HepG2 (cell line): ENCODE measurements at regions not wholly inside any gene's neighbourhood (a gene's known extent, or its start where the extent isn't known, plus 50 kb on each side); places are given as distances from the start of the nearest gene placed in this dataset.

Experiments used
- GTF2F1 ChIP-seq: fragments of 150-350 bp; IDR thresholded peaks from 2 replicates; pipeline ENCODE4 v1.6.1; 2014; ENCODE audit warnings: low read length
- HMG20B ChIP-seq: conservative IDR thresholded peaks from 2 replicates; pipeline ENCODE4 v1.6.1; 2016; ENCODE audit warnings: missing genetic modification reagents, missing compliant biosample characterization
- HNRNPK ChIP-seq: fragments of 200-400 bp; formaldehyde crosslinking; IDR thresholded peaks from 2 replicates; pipeline ENCODE4 v1.6.1; 2018; ENCODE audit warnings: low read length, low read depth, moderate library complexity, mild to moderate bottlenecking; ENCODE audit not compliant: poor library complexity, severe bottlenecking
- MTA1 ChIP-seq: sonication (generic); formaldehyde crosslinking; IDR thresholded peaks from 2 replicates; pipeline ENCODE4 v1.4.0; 2020; ENCODE audit warnings: missing genetic modification reagents, mild to moderate bottlenecking, borderline replicate concordance
- NPAS2 ChIP-seq: sonication (generic); formaldehyde crosslinking; IDR thresholded peaks from 2 replicates; pipeline ENCODE4 v1.8.0; 2022; ENCODE audit warnings: mild to moderate bottlenecking, missing genetic modification reagents, borderline replicate concordance
- PAF1 ChIP-seq: IDR thresholded peaks from 2 replicates; pipeline ENCODE4 v1.6.1; 2016; ENCODE audit warnings: missing genetic modification reagents, missing compliant biosample characterization
- POLR2A ChIP-seq, 2 experiments: IDR thresholded peaks; 2 replicates each; pipeline ENCODE4 v1.6.1; 2011; ENCODE audit warnings: low read depth in 2 of 2, low read length in 2 of 2, mild to moderate bottlenecking in 1 of 2, moderate library complexity in 1 of 2; ENCODE audit not compliant: insufficient read depth in 1 of 2
- RFXANK ChIP-seq: IDR thresholded peaks from 2 replicates; pipeline ENCODE4 v1.6.1; 2016
- SMYD3 ChIP-seq: sonication (generic); formaldehyde crosslinking; IDR thresholded peaks from 2 replicates; pipeline ENCODE4 v1.8.1; 2023; ENCODE audit warnings: mild to moderate bottlenecking, missing genetic modification reagents
- YEATS4 ChIP-seq: sonication (generic); formaldehyde crosslinking; IDR thresholded peaks from 2 replicates; pipeline ENCODE4 v1.4.0; 2020; ENCODE audit warnings: missing genetic modification reagents, borderline replicate concordance
- ZFP62 ChIP-seq: sonication (generic); formaldehyde crosslinking; IDR thresholded peaks from 2 replicates; pipeline ENCODE4 v1.4.0; 2020; ENCODE audit warnings: missing genetic modification reagents
- ZNF138 ChIP-seq: sonication (generic); formaldehyde crosslinking; IDR thresholded peaks from 2 replicates; pipeline ENCODE4 v1.5.0; 2020; ENCODE audit warnings: mild to moderate bottlenecking, low read depth, missing genetic modification reagents
- ZNF331 ChIP-seq: sonication (generic); formaldehyde crosslinking; IDR thresholded peaks from 2 replicates; pipeline ENCODE4 v1.4.0; 2020; ENCODE audit warnings: missing genetic modification reagents
- ZNF350 ChIP-seq: sonication (generic); formaldehyde crosslinking; IDR thresholded peaks from 2 replicates; pipeline ENCODE4 v1.4.0; 2020; ENCODE audit warnings: mild to moderate bottlenecking, low read depth, missing genetic modification reagents, borderline replicate concordance
- ZNF550 ChIP-seq: sonication (generic); formaldehyde crosslinking; IDR thresholded peaks from 2 replicates; pipeline ENCODE4 v1.4.0; 2020; ENCODE audit warnings: mild to moderate bottlenecking, missing genetic modification reagents, borderline replicate concordance
- ZNF615 ChIP-seq: sonication (generic); formaldehyde crosslinking; IDR thresholded peaks from 2 replicates; pipeline ENCODE4 v1.5.0; 2020; ENCODE audit warnings: mild to moderate bottlenecking, missing genetic modification reagents, borderline replicate concordance
- ZNF75D ChIP-seq: sonication (generic); formaldehyde crosslinking; IDR thresholded peaks from 2 replicates; pipeline ENCODE4 v1.8.1; 2023; ENCODE audit warnings: missing genetic modification reagents, mild to moderate bottlenecking, borderline replicate concordance
- ZNF761 ChIP-seq: sonication (generic); formaldehyde crosslinking; conservative IDR thresholded peaks from 2 replicates; pipeline ENCODE4 v1.4.0; 2020; ENCODE audit warnings: mild to moderate bottlenecking, missing genetic modification reagents
- ZSCAN22 ChIP-seq: sonication (generic); formaldehyde crosslinking; IDR thresholded peaks from 2 replicates; pipeline ENCODE4 v1.4.0; 2020; ENCODE audit warnings: mild to moderate bottlenecking, missing genetic modification reagents
- ZSCAN25 ChIP-seq: sonication (generic); formaldehyde crosslinking; IDR thresholded peaks from 2 replicates; pipeline ENCODE4 v1.8.0; 2022; ENCODE audit warnings: mild to moderate bottlenecking, missing genetic modification reagents
- TF ChIP-seq, protein P1 (sequence below): sonication (generic); formaldehyde crosslinking; IDR thresholded peaks from 2 replicates; pipeline ENCODE4 v1.8.0; 2022; ENCODE audit warnings: low read depth, missing genetic modification reagents
- TF ChIP-seq, protein P2 (sequence below): sonication (generic); formaldehyde crosslinking; IDR thresholded peaks from 2 replicates; pipeline ENCODE4 v1.4.0; 2020; ENCODE audit warnings: missing genetic modification reagents
- TF ChIP-seq, protein P3 (sequence below): IDR thresholded peaks from 2 replicates; pipeline ENCODE4 v1.6.1; 2016; ENCODE audit warnings: mild to moderate bottlenecking, missing biosample characterization, missing genetic modification reagents
- TF ChIP-seq, protein P4 (sequence below): IDR thresholded peaks from 2 replicates; pipeline ENCODE4 v1.6.1; 2016; ENCODE audit warnings: low read depth
- TF ChIP-seq, protein P5 (sequence below): sonication (generic); formaldehyde crosslinking; IDR thresholded peaks from 2 replicates; pipeline ENCODE4 v1.8.0; 2023; ENCODE audit warnings: mild to moderate bottlenecking, missing genetic modification reagents

DNA sequence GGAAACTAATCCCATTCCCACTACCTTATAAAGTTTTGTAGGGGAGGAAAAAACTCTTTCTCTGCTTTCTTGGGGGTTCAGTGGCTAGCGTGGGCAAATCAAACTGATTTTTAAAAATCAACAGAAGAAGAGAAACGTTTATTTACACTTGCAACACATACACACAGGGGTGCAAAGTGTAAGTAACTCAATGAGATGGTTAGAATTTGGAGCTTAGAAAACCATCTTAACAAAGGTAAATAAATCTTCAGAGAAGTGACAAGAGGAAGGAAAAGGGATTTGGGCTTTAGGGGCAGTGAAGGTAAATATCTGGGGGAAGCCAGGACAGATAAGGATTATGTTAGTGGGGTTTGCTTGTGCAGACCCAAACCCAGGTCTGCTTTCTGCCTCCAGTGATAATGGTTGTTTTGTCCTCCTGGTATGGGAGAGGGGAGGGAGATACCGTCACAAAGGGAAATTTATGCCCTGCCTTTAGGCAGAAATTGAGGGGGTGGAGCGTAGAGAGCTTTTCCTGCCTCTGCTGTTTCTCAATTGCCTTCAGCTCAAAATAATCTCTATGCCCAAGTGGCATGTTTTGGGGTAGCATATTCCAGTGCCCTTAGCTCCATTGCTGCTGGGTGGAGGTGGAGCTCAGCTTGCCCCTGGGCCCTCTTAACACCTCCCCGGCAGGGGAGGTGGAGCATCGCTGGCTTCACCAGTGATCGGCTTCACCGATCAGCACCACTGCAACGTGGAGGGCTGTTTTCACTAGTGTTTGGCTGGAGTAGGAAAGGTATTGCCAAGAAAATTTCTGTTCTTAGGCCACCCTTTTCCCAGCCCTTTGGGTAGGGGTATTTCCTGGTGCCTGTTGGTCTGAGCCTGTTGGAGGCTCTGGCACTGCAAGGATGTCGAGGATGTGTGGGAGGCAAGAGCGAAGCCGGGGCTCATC, 92.2 kb downstream of the TEX51 start (continued):
- TF ChIP-seq, protein P1, sequence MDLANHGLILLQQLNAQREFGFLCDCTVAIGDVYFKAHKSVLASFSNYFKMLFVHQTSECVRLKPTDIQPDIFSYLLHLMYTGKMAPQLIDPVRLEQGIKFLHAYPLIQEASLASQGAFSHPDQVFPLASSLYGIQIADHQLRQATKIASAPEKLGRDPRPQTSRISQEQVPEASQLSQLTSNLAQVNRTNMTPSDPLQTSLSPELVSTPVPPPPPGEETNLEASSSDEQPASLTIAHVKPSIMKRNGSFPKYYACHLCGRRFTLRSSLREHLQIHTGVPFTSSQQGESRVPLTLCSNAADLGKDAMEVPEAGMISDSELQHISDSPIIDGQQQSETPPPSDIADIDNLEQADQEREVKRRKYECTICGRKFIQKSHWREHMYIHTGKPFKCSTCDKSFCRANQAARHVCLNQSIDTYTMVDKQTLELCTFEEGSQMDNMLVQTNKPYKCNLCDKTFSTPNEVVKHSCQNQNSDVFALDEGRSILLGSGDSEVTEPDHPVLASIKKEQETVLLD (CRISPR knock-in tag), result no peak
- TF ChIP-seq HMG20B (no peak), MTA1 (CRISPR knock-in tag) (no peak), POLR2A (IDR thresholded peaks at IDR 0.05; ENCODE audit: insufficient read depth in 1 of 2, low read depth in 2 of 2, low read length in 2 of 2) (peak in 1 of 2 experiments; percentile 48; a peak in 1 of 4 replicates), ZNF138 (CRISPR knock-in tag) (no peak), RFXANK (CRISPR knock-in tag) (no peak; the same call in 1 of the 2 replicates), SMYD3 (CRISPR knock-in tag) (no peak), ZNF761 (CRISPR knock-in tag) (peak; percentile 78; the same call in 1 of the 2 replicates), HNRNPK (no peak), ZNF550 (CRISPR knock-in tag) (no peak; the same call in 1 of the 2 replicates), ZNF75D (CRISPR knock-in tag) (no peak), GTF2F1 (no peak), ZNF350 (CRISPR knock-in tag) (no peak), ZNF615 (CRISPR knock-in tag) (no peak), ZSCAN22 (CRISPR knock-in tag) (no peak), ZNF331 (CRISPR knock-in tag) (no peak; the same call in 1 of the 2 replicates), NPAS2 (CRISPR knock-in tag) (no peak), YEATS4 (CRISPR knock-in tag) (no peak), ZFP62 (CRISPR knock-in tag) (no peak), PAF1 (no peak), ZSCAN25 (CRISPR knock-in tag) (peak; percentile 84)
- TF ChIP-seq, protein P2, sequence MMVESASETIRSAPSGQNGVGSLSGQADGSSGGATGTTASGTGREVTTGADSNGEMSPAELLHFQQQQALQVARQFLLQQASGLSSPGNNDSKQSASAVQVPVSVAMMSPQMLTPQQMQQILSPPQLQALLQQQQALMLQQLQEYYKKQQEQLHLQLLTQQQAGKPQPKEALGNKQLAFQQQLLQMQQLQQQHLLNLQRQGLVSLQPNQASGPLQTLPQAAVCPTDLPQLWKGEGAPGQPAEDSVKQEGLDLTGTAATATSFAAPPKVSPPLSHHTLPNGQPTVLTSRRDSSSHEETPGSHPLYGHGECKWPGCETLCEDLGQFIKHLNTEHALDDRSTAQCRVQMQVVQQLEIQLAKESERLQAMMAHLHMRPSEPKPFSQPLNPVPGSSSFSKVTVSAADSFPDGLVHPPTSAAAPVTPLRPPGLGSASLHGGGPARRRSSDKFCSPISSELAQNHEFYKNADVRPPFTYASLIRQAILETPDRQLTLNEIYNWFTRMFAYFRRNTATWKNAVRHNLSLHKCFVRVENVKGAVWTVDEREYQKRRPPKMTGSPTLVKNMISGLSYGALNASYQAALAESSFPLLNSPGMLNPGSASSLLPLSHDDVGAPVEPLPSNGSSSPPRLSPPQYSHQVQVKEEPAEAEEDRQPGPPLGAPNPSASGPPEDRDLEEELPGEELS (CRISPR knock-in tag), result peak; percentile 93
- TF ChIP-seq, protein P3, sequence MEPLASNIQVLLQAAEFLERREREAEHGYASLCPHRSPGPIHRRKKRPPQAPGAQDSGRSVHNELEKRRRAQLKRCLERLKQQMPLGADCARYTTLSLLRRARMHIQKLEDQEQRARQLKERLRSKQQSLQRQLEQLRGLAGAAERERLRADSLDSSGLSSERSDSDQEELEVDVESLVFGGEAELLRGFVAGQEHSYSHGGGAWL (CRISPR knock-in tag), result no peak
- TF ChIP-seq, protein P4, sequence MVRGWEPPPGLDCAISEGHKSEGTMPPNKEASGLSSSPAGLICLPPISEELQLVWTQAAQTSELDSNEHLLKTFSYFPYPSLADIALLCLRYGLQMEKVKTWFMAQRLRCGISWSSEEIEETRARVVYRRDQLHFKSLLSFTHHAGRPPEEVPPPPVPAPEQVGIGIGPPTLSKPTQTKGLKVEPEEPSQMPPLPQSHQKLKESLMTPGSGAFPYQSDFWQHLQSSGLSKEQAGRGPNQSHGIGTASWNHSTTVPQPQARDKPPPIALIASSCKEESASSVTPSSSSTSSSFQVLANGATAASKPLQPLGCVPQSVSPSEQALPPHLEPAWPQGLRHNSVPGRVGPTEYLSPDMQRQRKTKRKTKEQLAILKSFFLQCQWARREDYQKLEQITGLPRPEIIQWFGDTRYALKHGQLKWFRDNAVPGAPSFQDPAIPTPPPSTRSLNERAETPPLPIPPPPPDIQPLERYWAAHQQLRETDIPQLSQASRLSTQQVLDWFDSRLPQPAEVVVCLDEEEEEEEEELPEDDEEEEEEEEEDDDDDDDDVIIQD (CRISPR knock-in tag), result no peak
- TF ChIP-seq, protein P5, sequence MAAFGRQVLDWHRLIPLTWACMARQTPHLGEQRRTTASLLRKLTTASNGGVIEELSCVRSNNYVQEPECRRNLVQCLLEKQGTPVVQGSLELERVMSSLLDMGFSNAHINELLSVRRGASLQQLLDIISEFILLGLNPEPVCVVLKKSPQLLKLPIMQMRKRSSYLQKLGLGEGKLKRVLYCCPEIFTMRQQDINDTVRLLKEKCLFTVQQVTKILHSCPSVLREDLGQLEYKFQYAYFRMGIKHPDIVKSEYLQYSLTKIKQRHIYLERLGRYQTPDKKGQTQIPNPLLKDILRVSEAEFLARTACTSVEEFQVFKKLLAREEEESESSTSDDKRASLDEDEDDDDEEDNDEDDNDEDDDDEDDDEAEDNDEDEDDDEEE, result no peak
